ENCODE measurements at regions not wholly inside any gene's neighbourhood (a gene's known extent, or its start where the extent isn't known, plus 50 kb on each side); places are given as distances from the start of the nearest gene placed in this dataset.

- Histone ChIP-seq H3K9me2 (replicated peaks; ENCODE audit: low read depth, low read length) (no peaks in the 10 kb centered on the region), H3K36me3 (ENCODE audit: insufficient read depth, low read length) (no peaks in the 10 kb centered on the region), H3K4me1 (ENCODE audit: insufficient read depth, low read length, poor library complexity, severe bottlenecking) (no peaks in the 10 kb centered on the region), H2AFZ (ENCODE audit: low read length) (no peak overlapping the region), H3K4me2 (ENCODE audit: low read depth, low read length, poor library complexity, severe bottlenecking) (no peak overlapping the region), H3K79me2 (ENCODE audit: insufficient read depth, low read length) (no peaks in the 10 kb centered on the region), H3K27me3 (ENCODE audit: insufficient read depth, low read length, poor library complexity, severe bottlenecking) (no peaks in the 10 kb centered on the region), H3K9ac (ENCODE audit: low read depth, low read length, poor library complexity, severe bottlenecking) (no peak overlapping the region), H3F3A (ENCODE audit: low read depth) (no peaks in the 10 kb centered on the region), H3K4me3 (ENCODE audit: low read length, poor library complexity, severe bottlenecking) (no peak overlapping the region), H4K20me1 (ENCODE audit: insufficient read depth, low read length, poor library complexity, severe bottlenecking) (no peaks in the 10 kb centered on the region), H3K9me3 (ENCODE audit: insufficient read depth, low read depth, low read length) (0 out of 2 replicates have a peak, but pooled peaks cover 3% of the 10 kb centered on the region)
- TF ChIP-seq EZH2phosphoT487 (IDR thresholded peaks at IDR 0.05; ENCODE audit: borderline replicate concordance), result no peak
- no peak for TF ChIP-seq CTCF (conservative IDR thresholded peaks at IDR 0.05; ENCODE audit: low read length)
Measured at GRCh38 chr9:85202596-85202995, 533.1 kb downstream of the NTRK2 start.

GRCh38 chr9:85200726-85201404 lies 531.3 kb downstream of the NTRK2 start:
- no peaks in the 10 kb centered on the region for H3K27me3 ChIP-seq (ENCODE audit: insufficient read depth, low read length, poor library complexity, severe bottlenecking)
- H2AFZ ChIP-seq (ENCODE audit: low read length), result no peak overlapping the region
- no peak for TF ChIP-seq CTCF (conservative IDR thresholded peaks at IDR 0.05; ENCODE audit: low read length)
- TF ChIP-seq EZH2phosphoT487 (IDR thresholded peaks at IDR 0.05; ENCODE audit: borderline replicate concordance), result no peak
- H3K36me3 ChIP-seq (ENCODE audit: insufficient read depth, low read length), result no peaks in the 10 kb centered on the region
- 0 out of 2 replicates have a peak, but pooled peaks cover under 1% of the 10 kb centered on the region for H3K9me3 ChIP-seq (ENCODE audit: insufficient read depth, low read depth, low read length)
- H3K4me1 ChIP-seq (ENCODE audit: insufficient read depth, low read length, poor library complexity, severe bottlenecking), result no peaks in the 10 kb centered on the region
- H4K20me1 ChIP-seq (ENCODE audit: insufficient read depth, low read length, poor library complexity, severe bottlenecking), result no peaks in the 10 kb centered on the region
- H3K79me2 ChIP-seq (ENCODE audit: insufficient read depth, low read length), result no peaks in the 10 kb centered on the region
- no peak overlapping the region for H3K9ac ChIP-seq (ENCODE audit: low read depth, low read length, poor library complexity, severe bottlenecking)
- no peak overlapping the region for H3K4me2 ChIP-seq (ENCODE audit: low read depth, low read length, poor library complexity, severe bottlenecking)
- no peak overlapping the region for H3K4me3 ChIP-seq (ENCODE audit: low read length, poor library complexity, severe bottlenecking)
- H3F3A ChIP-seq (ENCODE audit: low read depth), result no peaks in the 10 kb centered on the region
- H3K9me2 ChIP-seq (replicated peaks; ENCODE audit: low read depth, low read length), result no peaks in the 10 kb centered on the region

- no peak overlapping the region for H3K4me3 ChIP-seq (ENCODE audit: low read length, poor library complexity, severe bottlenecking)
- no peak overlapping the region for H3K9ac ChIP-seq (ENCODE audit: low read depth, low read length, poor library complexity, severe bottlenecking)
- TF ChIP-seq EZH2phosphoT487 (IDR thresholded peaks at IDR 0.05; ENCODE audit: borderline replicate concordance) (no peak), CTCF (conservative IDR thresholded peaks at IDR 0.05; ENCODE audit: low read length) (no peak)
- H3K4me2 ChIP-seq (ENCODE audit: low read depth, low read length, poor library complexity, severe bottlenecking), result no peak overlapping the region
- no peaks in the 10 kb centered on the region for H3K9me2 ChIP-seq (replicated peaks; ENCODE audit: low read depth, low read length)
- H3K9me3 ChIP-seq (ENCODE audit: insufficient read depth, low read depth, low read length), result no peaks in the 10 kb centered on the region
- H2AFZ ChIP-seq (ENCODE audit: low read length), result no peak overlapping the region
- H3K27me3 ChIP-seq (ENCODE audit: insufficient read depth, low read length, poor library complexity, severe bottlenecking), result no peaks in the 10 kb centered on the region
- no peaks in the 10 kb centered on the region for H3K36me3 ChIP-seq (ENCODE audit: insufficient read depth, low read length)
- H3K79me2 ChIP-seq (ENCODE audit: insufficient read depth, low read length), result no peaks in the 10 kb centered on the region
- H3F3A ChIP-seq (ENCODE audit: low read depth), result no peaks in the 10 kb centered on the region
- H3K4me1 ChIP-seq (ENCODE audit: insufficient read depth, low read length, poor library complexity, severe bottlenecking), result no peaks in the 10 kb centered on the region
- no peaks in the 10 kb centered on the region for H4K20me1 ChIP-seq (ENCODE audit: insufficient read depth, low read length, poor library complexity, severe bottlenecking)
Measured at GRCh38 chr9:85199866-85200495, 530.5 kb downstream of the NTRK2 start.

All from Loucy (cell line).